ENCODE measurements at regions not wholly inside any gene's neighbourhood (a gene's known extent, or its start where the extent isn't known, plus 50 kb on each side); places are given as distances from the start of the nearest gene placed in this dataset.

DNA sequence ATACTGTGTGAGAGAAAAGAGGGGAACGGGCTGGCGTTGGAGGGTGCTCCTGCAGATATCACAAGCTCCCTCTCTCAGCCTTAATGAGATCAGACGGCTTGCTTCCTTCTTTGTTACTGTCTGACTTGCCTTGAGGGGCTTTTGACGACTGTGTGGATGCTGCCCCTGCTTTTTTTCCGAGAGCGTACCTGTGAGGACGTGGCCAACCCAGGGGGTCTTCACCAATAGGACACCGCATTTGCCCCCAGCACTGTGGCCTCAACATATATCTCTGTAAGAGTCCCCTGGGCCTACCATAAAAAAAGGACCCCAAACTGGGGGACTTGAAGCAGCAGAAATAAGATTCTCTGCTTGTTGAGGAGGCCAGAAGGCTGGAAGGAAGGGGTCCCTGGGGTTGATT is 143.9 kb downstream of the SHOX start:
- ATAC-seq (no peak), FAIRE-seq (no peak), DNase-seq (ENCODE audit: extremely low read depth in 1 of 4, low spot score in 3 of 4) (no peak)
- ChIA-PET POLR2A (no interaction called here), CTCF (ENCODE audit: low intra/inter-chr PET ratio) (no interaction called here)
- TF ChIP-seq, protein P1, sequence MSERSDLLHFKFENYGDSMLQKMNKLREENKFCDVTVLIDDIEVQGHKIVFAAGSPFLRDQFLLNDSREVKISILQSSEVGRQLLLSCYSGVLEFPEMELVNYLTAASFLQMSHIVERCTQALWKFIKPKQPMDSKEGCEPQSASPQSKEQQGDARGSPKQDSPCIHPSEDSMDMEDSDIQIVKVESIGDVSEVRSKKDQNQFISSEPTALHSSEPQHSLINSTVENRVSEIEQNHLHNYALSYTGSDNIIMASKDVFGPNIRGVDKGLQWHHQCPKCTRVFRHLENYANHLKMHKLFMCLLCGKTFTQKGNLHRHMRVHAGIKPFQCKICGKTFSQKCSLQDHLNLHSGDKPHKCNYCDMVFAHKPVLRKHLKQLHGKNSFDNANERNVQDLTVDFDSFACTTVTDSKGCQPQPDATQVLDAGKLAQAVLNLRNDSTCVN (CRISPR knock-in tag; IDR thresholded peaks at IDR 0.05): no peak
- TF ChIP-seq NBN (IDR thresholded peaks at IDR 0.05; ENCODE audit: low read depth) (no peak), PHF8 (IDR thresholded peaks at IDR 0.05; ENCODE audit: borderline replicate concordance, low read length) (no peak), BDP1 (IDR thresholded peaks at IDR 0.05; ENCODE audit: insufficient read depth, insufficient read length) (no peak), ZNF140 (CRISPR knock-in tag; IDR thresholded peaks at IDR 0.05) (no peak), BRD9 (IDR thresholded peaks at IDR 0.05; ENCODE audit: low read depth, partially characterized antibody) (no peak), CHCHD3 (CRISPR knock-in tag; IDR thresholded peaks at IDR 0.05) (no peak), ZKSCAN1 (IDR thresholded peaks at IDR 0.05; ENCODE audit: low read depth, low read length) (no peak), SMARCB1 (IDR thresholded peaks at IDR 0.05; ENCODE audit: insufficient read length, low read depth) (no peak)
- TF ChIP-seq, protein P2, sequence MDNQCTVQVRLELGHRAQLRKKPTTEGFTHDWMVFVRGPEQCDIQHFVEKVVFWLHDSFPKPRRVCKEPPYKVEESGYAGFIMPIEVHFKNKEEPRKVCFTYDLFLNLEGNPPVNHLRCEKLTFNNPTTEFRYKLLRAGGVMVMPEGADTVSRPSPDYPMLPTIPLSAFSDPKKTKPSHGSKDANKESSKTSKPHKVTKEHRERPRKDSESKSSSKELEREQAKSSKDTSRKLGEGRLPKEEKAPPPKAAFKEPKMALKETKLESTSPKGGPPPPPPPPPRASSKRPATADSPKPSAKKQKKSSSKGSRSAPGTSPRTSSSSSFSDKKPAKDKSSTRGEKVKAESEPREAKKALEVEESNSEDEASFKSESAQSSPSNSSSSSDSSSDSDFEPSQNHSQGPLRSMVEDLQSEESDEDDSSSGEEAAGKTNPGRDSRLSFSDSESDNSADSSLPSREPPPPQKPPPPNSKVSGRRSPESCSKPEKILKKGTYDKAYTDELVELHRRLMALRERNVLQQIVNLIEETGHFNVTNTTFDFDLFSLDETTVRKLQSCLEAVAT (IDR thresholded peaks at IDR 0.05): no peak
- 0% methylated on average over 3 of the region's 8 CpGs for WGBS (ENCODE audit: insufficient coverage, low coverage, missing lambda C conversion rate)
- Histone ChIP-seq H3K9ac (ENCODE audit: insufficient read depth in 1 of 2, low read depth in 2 of 2, low read length in 2 of 2) (no peak overlapping the region), H3K4me3 (no peak overlapping the region), H3K79me2 (ENCODE audit: control insufficient read depth, insufficient read depth, low read length) (no peaks in the 10 kb centered on the region), H3K36me3 (ENCODE audit: control insufficient read depth, insufficient read depth, low read length) (no peaks in the 10 kb centered on the region), H3K27ac (ENCODE audit: extremely low read depth, low read depth, low read length) (no peak overlapping the region), H3K9me3 (replicated peaks; ENCODE audit: control insufficient read depth, insufficient read depth, low read depth, low read length) (no peaks in the 10 kb centered on the region; the same call in 1 of the 2 replicates), H2AFZ (ENCODE audit: low read depth, low read length) (no peak overlapping the region), H3K9me1 (ENCODE audit: control insufficient read depth, insufficient read depth, low read length) (no peaks in the 10 kb centered on the region), H4K20me1 (replicated peaks; ENCODE audit: control insufficient read depth, insufficient read depth, low read length) (no peaks in the 10 kb centered on the region), H3K4me1 (replicated peaks in 1 of 2; ENCODE audit: control insufficient read depth in 2 of 2, insufficient read depth in 2 of 2, low read length in 2 of 2) (no peaks in the 10 kb centered on the region), H3K4me2 (ENCODE audit: insufficient read depth, low read length) (no peak overlapping the region), H3K27me3 (ENCODE audit: control insufficient read depth in 2 of 2, insufficient read depth in 2 of 2, low read length in 2 of 2) (no peaks in the 10 kb centered on the region)
- in situ Hi-C loops (cut with MboI): no loop called here
- BruUV-seq (replicated peaks): no TSS peak
- intact Hi-C loops (cut with micrococcal nuclease): no loop called here
